ENCODE measurements at regions not wholly inside any gene's neighbourhood (a gene's known extent, or its start where the extent isn't known, plus 50 kb on each side); places are given as distances from the start of the nearest gene placed in this dataset.

- no peak overlapping the region for H3K4me3 Mint-ChIP-seq
- H3K36me3 Mint-ChIP-seq = no peaks in the 10 kb centered on the region
- Histone ChIP-seq H3K27me3 (ENCODE audit: insufficient read depth, low read length, poor library complexity, severe bottlenecking) (no peaks in the 10 kb centered on the region), H3K9me3 (ENCODE audit: low read length) (no peaks in the 10 kb centered on the region), H3K4me3 (ENCODE audit: low read length) (no peak overlapping the region), H3K36me3 (ENCODE audit: insufficient read depth, low read length) (no peaks in the 10 kb centered on the region), H3K27ac (ENCODE audit: low read depth, low read length) (no peak overlapping the region), H3K4me1 (ENCODE audit: insufficient read depth, low read length) (peaks cover 5% of the 10 kb centered on the region)
- H3K27ac Mint-ChIP-seq = no peak overlapping the region
- ChIA-PET CTCF (no interaction called here), POLR2A (no interaction called here)
- H3K27me3 Mint-ChIP-seq = peaks cover 10 to 52% of the 10 kb centered on the region in 2 donors
- H3K4me1 Mint-ChIP-seq = no peaks in the 10 kb centered on the region
- H3K9me3 Mint-ChIP-seq = peaks cover 0 to 10% (median 3%) of the 10 kb centered on the region in 5 donors
- no peak for DNase-seq
These were observed 266.2 kb downstream of the LRFN2 start for GRCh38 chr6:40320947-40321346.

DNA sequence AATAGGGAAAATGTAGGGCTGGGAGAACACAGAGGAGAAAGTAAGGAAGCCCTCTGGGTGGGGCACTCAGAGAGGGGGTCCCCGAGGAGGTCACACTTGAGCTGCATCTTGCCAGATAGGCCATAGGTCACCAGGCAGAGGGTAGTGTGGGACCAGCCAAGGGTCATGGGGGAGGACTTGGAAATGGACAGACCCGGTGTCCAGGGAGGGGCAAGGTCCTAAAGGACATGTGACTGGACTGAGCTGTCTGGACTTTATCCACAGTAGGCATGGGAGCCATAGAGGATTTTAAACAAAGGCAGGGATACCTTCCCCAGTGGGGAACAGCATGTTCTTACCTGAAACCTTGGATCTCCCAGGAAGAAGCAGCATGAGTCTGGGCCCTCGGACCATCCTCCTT, 266.7 kb downstream of the LRFN2 start:
- no peaks in the 10 kb centered on the region for H3K36me3 Mint-ChIP-seq
- Histone ChIP-seq H3K27me3 (ENCODE audit: insufficient read depth, low read length, poor library complexity, severe bottlenecking) (no peaks in the 10 kb centered on the region), H3K27ac (ENCODE audit: low read depth, low read length) (no peak overlapping the region), H3K36me3 (ENCODE audit: insufficient read depth, low read length) (no peaks in the 10 kb centered on the region), H3K4me1 (ENCODE audit: insufficient read depth, low read length) (peaks cover 1% of the 10 kb centered on the region), H3K4me3 (ENCODE audit: low read length) (no peak overlapping the region), H3K9me3 (ENCODE audit: low read length) (no peaks in the 10 kb centered on the region)
- CTCF ChIA-PET = no interaction called here
- no peak for DNase-seq
- H3K9me3 Mint-ChIP-seq = peaks cover 0 to 10% (median 3%) of the 10 kb centered on the region in 5 donors
- no peak overlapping the region for H3K4me3 Mint-ChIP-seq
- H3K27ac Mint-ChIP-seq = no peak overlapping the region
- POLR2A ChIA-PET = no interaction called here
- peaks cover 11 to 53% of the 10 kb centered on the region in 2 donors for H3K27me3 Mint-ChIP-seq
- H3K4me1 Mint-ChIP-seq = no peaks in the 10 kb centered on the region

GRCh38 chr6:40319124-40319523, 268.0 kb downstream of the LRFN2 start:
- Histone ChIP-seq H3K27ac (ENCODE audit: low read depth, low read length) (no peak overlapping the region), H3K4me1 (ENCODE audit: insufficient read depth, low read length) (no peaks in the 10 kb centered on the region), H3K9me3 (ENCODE audit: low read length) (no peaks in the 10 kb centered on the region), H3K27me3 (ENCODE audit: insufficient read depth, low read length, poor library complexity, severe bottlenecking) (no peaks in the 10 kb centered on the region), H3K36me3 (ENCODE audit: insufficient read depth, low read length) (no peaks in the 10 kb centered on the region), H3K4me3 (ENCODE audit: low read length) (no peak overlapping the region)
- ChIA-PET POLR2A (no interaction called here), CTCF (no interaction called here)
- no peak for DNase-seq
- Mint-ChIP-seq H3K9me3 (peaks cover 0 to 10% (median 3%) of the 10 kb centered on the region in 5 donors), H3K36me3 (no peaks in the 10 kb centered on the region), H3K27ac (no peak overlapping the region), H3K27me3 (peaks cover 12 to 53% of the 10 kb centered on the region in 2 donors), H3K4me3 (no peak overlapping the region), H3K4me1 (no peaks in the 10 kb centered on the region)

DNA sequence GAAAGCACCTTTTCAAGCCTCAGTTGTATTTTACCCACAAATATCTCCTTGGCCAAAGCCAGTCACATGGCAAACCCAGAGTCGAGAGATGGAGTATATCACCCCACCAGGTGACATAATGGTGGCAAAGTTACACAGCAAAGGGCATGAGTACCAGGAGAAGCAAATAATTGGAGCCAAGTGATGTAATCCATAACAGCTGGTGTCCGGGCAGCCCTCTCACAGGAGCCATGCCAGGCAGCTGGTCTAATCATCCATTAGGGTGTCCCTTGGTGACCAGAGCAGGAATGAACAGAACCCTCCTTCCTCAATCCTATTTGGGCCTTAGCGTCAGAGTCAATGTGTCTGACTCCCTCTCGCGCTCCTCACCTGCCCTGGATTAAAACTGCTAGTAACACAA, 272.1 kb downstream of the LRFN2 start:
- H3K4me1 Mint-ChIP-seq = no peaks in the 10 kb centered on the region

DNA sequence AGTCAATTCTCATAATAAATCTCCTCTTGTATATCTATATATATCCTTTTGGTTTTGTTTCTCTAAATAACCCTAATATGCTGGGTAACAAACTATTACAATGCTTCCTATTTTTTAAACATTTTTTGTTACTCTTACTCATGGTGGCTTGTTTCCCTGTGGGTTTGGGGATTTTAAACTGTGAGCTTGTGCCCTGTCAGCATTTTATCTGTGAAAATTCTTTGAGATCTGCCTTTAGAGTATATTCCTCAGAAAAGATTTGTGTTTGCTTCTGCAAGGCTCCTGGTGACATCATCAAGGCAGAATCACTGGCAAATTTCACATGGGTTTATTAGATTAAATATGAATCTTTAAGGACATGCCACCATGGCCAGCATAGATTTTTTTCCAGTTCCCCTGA, 273.6 kb downstream of the LRFN2 start:
- no peaks in the 10 kb centered on the region for H3K36me3 Mint-ChIP-seq
- POLR2A ChIA-PET = no interaction called here
- DNase-seq = no peak
- Histone ChIP-seq H3K9me3 (ENCODE audit: low read length) (no peaks in the 10 kb centered on the region), H3K4me1 (ENCODE audit: insufficient read depth, low read length) (no peaks in the 10 kb centered on the region), H3K4me3 (ENCODE audit: low read length) (no peak overlapping the region), H3K27ac (ENCODE audit: low read depth, low read length) (no peak overlapping the region), H3K27me3 (ENCODE audit: insufficient read depth, low read length, poor library complexity, severe bottlenecking) (peaks cover 7% of the 10 kb centered on the region), H3K36me3 (ENCODE audit: insufficient read depth, low read length) (no peaks in the 10 kb centered on the region)
- H3K9me3 Mint-ChIP-seq = peaks cover 0 to 3% (median 0%) of the 10 kb centered on the region in 5 donors
- CTCF ChIA-PET = no interaction called here
- no peak overlapping the region for H3K27ac Mint-ChIP-seq
- no peak overlapping the region for H3K4me3 Mint-ChIP-seq
- H3K4me1 Mint-ChIP-seq = no peaks in the 10 kb centered on the region
- H3K27me3 Mint-ChIP-seq = peaks cover 13 to 52% of the 10 kb centered on the region in 2 donors

More for the DNA sequence above, 272.1 kb downstream of the LRFN2 start:
- H3K27me3 ChIP-seq (ENCODE audit: insufficient read depth, low read length, poor library complexity, severe bottlenecking) = no peaks in the 10 kb centered on the region
- no peak overlapping the region for H3K4me3 ChIP-seq (ENCODE audit: low read length)
- no peak overlapping the region for H3K27ac Mint-ChIP-seq
- peaks cover 9 to 44% of the 10 kb centered on the region in 2 donors for H3K27me3 Mint-ChIP-seq
- ChIA-PET POLR2A (no interaction called here), CTCF (no interaction called here)
- H3K4me1 ChIP-seq (ENCODE audit: insufficient read depth, low read length) = no peaks in the 10 kb centered on the region
- H3K36me3 Mint-ChIP-seq = no peaks in the 10 kb centered on the region
- H3K9me3 ChIP-seq (ENCODE audit: low read length) = no peaks in the 10 kb centered on the region
- peaks cover 0 to 10% (median 2%) of the 10 kb centered on the region in 5 donors for H3K9me3 Mint-ChIP-seq
- H3K36me3 ChIP-seq (ENCODE audit: insufficient read depth, low read length) = no peaks in the 10 kb centered on the region
- H3K27ac ChIP-seq (ENCODE audit: low read depth, low read length) = no peak overlapping the region
- DNase-seq = no peak
- H3K4me3 Mint-ChIP-seq = no peak overlapping the region

- H3K36me3 ChIP-seq (ENCODE audit: insufficient read depth, low read length) = no peaks in the 10 kb centered on the region
- DNase-seq = no peak
- no peak overlapping the region for H3K27ac ChIP-seq (ENCODE audit: low read depth, low read length)
- H3K9me3 Mint-ChIP-seq = peaks cover 0 to 3% (median 0%) of the 10 kb centered on the region in 5 donors
- no peaks in the 10 kb centered on the region for H3K9me3 ChIP-seq (ENCODE audit: low read length)
- peaks cover 7% of the 10 kb centered on the region for H3K27me3 ChIP-seq (ENCODE audit: insufficient read depth, low read length, poor library complexity, severe bottlenecking)
- H3K4me1 Mint-ChIP-seq = no peaks in the 10 kb centered on the region
- ChIA-PET CTCF (no interaction called here), POLR2A (no interaction called here)
- no peaks in the 10 kb centered on the region for H3K36me3 Mint-ChIP-seq
- no peak overlapping the region for H3K27ac Mint-ChIP-seq
- no peak overlapping the region for H3K4me3 Mint-ChIP-seq
- H3K4me3 ChIP-seq (ENCODE audit: low read length) = no peak overlapping the region
- no peaks in the 10 kb centered on the region for H3K4me1 ChIP-seq (ENCODE audit: insufficient read depth, low read length)
- peaks cover 15 to 52% of the 10 kb centered on the region in 2 donors for H3K27me3 Mint-ChIP-seq
These were observed 274.8 kb downstream of the LRFN2 start for GRCh38 chr6:40312213-40313015.

DNA sequence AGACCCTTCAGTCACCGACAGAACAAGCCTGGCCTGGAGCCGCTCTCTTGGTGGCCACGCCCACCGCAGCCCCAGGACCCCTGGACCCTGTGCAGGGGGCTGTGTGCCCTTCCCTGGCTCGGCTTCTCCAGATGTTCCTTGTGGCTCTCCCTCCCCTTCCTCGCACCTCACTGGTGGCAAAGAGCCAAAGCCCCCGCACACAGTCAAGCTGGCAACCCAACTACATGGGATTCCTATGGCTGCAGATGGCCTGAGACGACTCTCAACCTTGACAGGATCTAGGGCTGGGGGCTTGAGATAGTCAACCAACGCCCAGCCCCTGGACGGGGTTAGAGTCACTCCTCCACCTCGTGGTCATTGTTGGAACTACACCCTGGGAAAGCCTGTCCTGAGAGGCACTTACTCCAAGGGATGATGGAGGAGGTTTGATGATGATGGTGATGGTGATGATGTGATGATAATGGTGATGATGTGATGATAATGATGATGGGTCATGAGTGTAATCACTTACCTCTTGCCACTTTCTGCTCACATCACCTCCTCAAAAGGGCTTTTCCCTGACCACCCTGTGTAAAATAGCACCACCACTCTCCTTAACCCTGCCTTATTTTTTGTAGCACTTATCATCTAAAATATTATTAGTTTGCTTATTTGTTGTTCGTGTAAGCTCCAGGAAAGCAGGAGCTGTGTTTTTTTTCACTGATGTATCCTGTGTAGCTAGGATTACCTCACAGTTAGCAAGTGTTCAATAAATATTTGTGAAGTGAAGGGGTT, 278.4 kb downstream of the LRFN2 start:
- Mint-ChIP-seq H3K27ac (peak overlapping the region in 1 of 8 donors; percentile 65), H3K4me1 (no peaks in the 10 kb centered on the region), H3K4me3 (no peak overlapping the region), H3K36me3 (peaks cover 0 to 1% (median 0%) of the 10 kb centered on the region in 3 donors), H3K9me3 (peaks cover 0 to 4% (median 2%) of the 10 kb centered on the region in 5 donors), H3K27me3 (peaks cover 18 to 35% of the 10 kb centered on the region in 2 donors)
- ChIA-PET CTCF (interaction anchor here (0.8 kb wide), 1 partner anchor 19 kb away, joined by 3 read pairs; no protein-coding TSS in a partner anchor), POLR2A (no interaction called here)
- peak in 3 of 5 donors; percentile 4 to 23 (median 13) for DNase-seq
- Histone ChIP-seq H3K4me3 (ENCODE audit: low read length) (no peak overlapping the region), H3K4me1 (ENCODE audit: insufficient read depth, low read length) (no peaks in the 10 kb centered on the region), H3K36me3 (ENCODE audit: insufficient read depth, low read length) (no peaks in the 10 kb centered on the region), H3K27me3 (ENCODE audit: insufficient read depth, low read length, poor library complexity, severe bottlenecking) (peaks cover 7% of the 10 kb centered on the region), H3K9me3 (ENCODE audit: low read length) (no peaks in the 10 kb centered on the region), H3K27ac (ENCODE audit: low read depth, low read length) (no peak overlapping the region)

DNA sequence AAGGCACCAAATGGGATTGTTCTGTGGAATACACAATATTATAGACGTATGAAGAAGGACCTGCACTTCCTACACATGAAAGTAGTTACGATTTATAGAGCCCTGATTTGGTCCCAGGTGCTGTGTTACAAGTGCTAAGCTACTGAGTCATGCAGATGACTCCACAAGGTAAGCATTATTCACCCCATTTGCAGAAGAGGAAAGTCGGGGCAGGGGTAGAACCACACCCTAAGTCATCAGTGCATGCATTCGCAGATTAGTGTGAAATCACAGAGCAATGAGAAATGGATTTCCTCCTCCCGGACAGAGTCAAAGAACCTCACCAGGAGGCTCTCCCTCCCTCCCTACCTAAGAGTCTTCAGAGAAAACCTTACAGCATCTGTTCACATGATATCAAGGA, 279.5 kb downstream of the LRFN2 start:
- ChIA-PET CTCF (no interaction called here), POLR2A (no interaction called here)
- no peaks in the 10 kb centered on the region for H3K4me1 ChIP-seq (ENCODE audit: insufficient read depth, low read length)
- H3K9me3 ChIP-seq (ENCODE audit: low read length) = no peaks in the 10 kb centered on the region
- no peak for DNase-seq
- peaks cover 0 to 4% (median 2%) of the 10 kb centered on the region in 5 donors for H3K9me3 Mint-ChIP-seq
- H3K4me1 Mint-ChIP-seq = no peaks in the 10 kb centered on the region
- peaks cover 16 to 30% of the 10 kb centered on the region in 2 donors for H3K27me3 Mint-ChIP-seq
- no peak overlapping the region for H3K27ac ChIP-seq (ENCODE audit: low read depth, low read length)
- H3K4me3 ChIP-seq (ENCODE audit: low read length) = no peak overlapping the region
- H3K36me3 Mint-ChIP-seq = peaks cover 0 to 1% (median 0%) of the 10 kb centered on the region in 3 donors
- H3K36me3 ChIP-seq (ENCODE audit: insufficient read depth, low read length) = no peaks in the 10 kb centered on the region
- H3K27ac Mint-ChIP-seq = no peak overlapping the region
- peaks cover 7% of the 10 kb centered on the region for H3K27me3 ChIP-seq (ENCODE audit: insufficient read depth, low read length, poor library complexity, severe bottlenecking)
- no peak overlapping the region for H3K4me3 Mint-ChIP-seq

All from CD8-positive, alpha-beta memory T cell (primary cell).